ENCODE measurements at regions not wholly inside any gene's neighbourhood (a gene's known extent, or its start where the extent isn't known, plus 50 kb on each side); places are given as distances from the start of the nearest gene placed in this dataset.
"Not testable (repeated sequence)": the region's sequence is repeated elsewhere in the genome, so short reads cannot be mapped to it uniquely, and the experiment has no call there.

GRCh38 chr18:64392202-64392601 is 243.3 kb upstream of the LINC00305 start:
- H3K4me3 Mint-ChIP-seq, result no peak overlapping the region

GRCh38 chr18:64384101-64384500 is 235.2 kb upstream of the LINC00305 start:
- H3K4me1 Mint-ChIP-seq, result no peaks in the 10 kb centered on the region
- H3K9me3 Mint-ChIP-seq, result no peaks in the 10 kb centered on the region
- H3K36me3 Mint-ChIP-seq, result no peaks in the 10 kb centered on the region
- no peak for DNase-seq (ENCODE audit: low spot score in 2 of 2, unreplicated experiment in 2 of 2)
- no peak overlapping the region for H3K27ac Mint-ChIP-seq
- no peaks in the 10 kb centered on the region for H3K27me3 Mint-ChIP-seq (ENCODE audit: low read depth)
- TF ChIP-seq CTCF (IDR thresholded peaks at IDR 0.05; ENCODE audit: unreplicated experiment), result no peak
- H3K4me3 Mint-ChIP-seq, result no peak overlapping the region

More at GRCh38 chr18:64392202-64392601, 243.3 kb upstream of the LINC00305 start:
- Mint-ChIP-seq H3K36me3 (no peaks in the 10 kb centered on the region), H3K27ac (no peak overlapping the region), H3K4me1 (peaks cover 5% of the 10 kb centered on the region), H3K27me3 (ENCODE audit: low read depth) (no peaks in the 10 kb centered on the region), H3K9me3 (no peaks in the 10 kb centered on the region)
- no peak for DNase-seq (ENCODE audit: low spot score in 2 of 2, unreplicated experiment in 2 of 2)
- TF ChIP-seq CTCF (IDR thresholded peaks at IDR 0.05; ENCODE audit: unreplicated experiment), result no peak

- Mint-ChIP-seq H3K4me1 (no peaks in the 10 kb centered on the region), H3K27ac (no peak overlapping the region), H3K27me3 (ENCODE audit: low read depth) (no peaks in the 10 kb centered on the region), H3K36me3 (no peaks in the 10 kb centered on the region), H3K9me3 (peaks cover 9% of the 10 kb centered on the region), H3K4me3 (no peak overlapping the region)
- no peak for TF ChIP-seq CTCF (IDR thresholded peaks at IDR 0.05; ENCODE audit: unreplicated experiment)
- no peak for DNase-seq (ENCODE audit: low spot score in 2 of 2, unreplicated experiment in 2 of 2)
Measured at GRCh38 chr18:64380117-64380516, 231.2 kb upstream of the LINC00305 start.

GRCh38 chr18:64379662-64380061 is 230.8 kb upstream of the LINC00305 start:
- peaks cover 9% of the 10 kb centered on the region for H3K9me3 Mint-ChIP-seq
- TF ChIP-seq CTCF (IDR thresholded peaks at IDR 0.05; ENCODE audit: unreplicated experiment), result no peak
- H3K27me3 Mint-ChIP-seq (ENCODE audit: low read depth), result no peaks in the 10 kb centered on the region
- DNase-seq (ENCODE audit: low spot score in 2 of 2, unreplicated experiment in 2 of 2), result no peak
- no peaks in the 10 kb centered on the region for H3K4me1 Mint-ChIP-seq
- H3K36me3 Mint-ChIP-seq, result no peaks in the 10 kb centered on the region
- H3K4me3 Mint-ChIP-seq, result no peak overlapping the region
- no peak overlapping the region for H3K27ac Mint-ChIP-seq

- Mint-ChIP-seq H3K36me3 (no peaks in the 10 kb centered on the region), H3K4me1 (no peaks in the 10 kb centered on the region), H3K27me3 (ENCODE audit: low read depth) (no peaks in the 10 kb centered on the region), H3K27ac (no peak overlapping the region), H3K4me3 (no peak overlapping the region), H3K9me3 (peaks cover 18% of the 10 kb centered on the region)
- DNase-seq (ENCODE audit: low spot score in 2 of 2, unreplicated experiment in 2 of 2), result no peak
- TF ChIP-seq CTCF (IDR thresholded peaks at IDR 0.05; ENCODE audit: unreplicated experiment), result no peak
Measured at GRCh38 chr18:64377446-64377845, 228.6 kb upstream of the LINC00305 start.

GRCh38 chr18:64372850-64373249 is 224.0 kb upstream of the LINC00305 start:
- DNase-seq (ENCODE audit: low spot score in 2 of 2, unreplicated experiment in 2 of 2), result no peak
- peaks cover 18% of the 10 kb centered on the region for H3K9me3 Mint-ChIP-seq
- no peaks in the 10 kb centered on the region for H3K36me3 Mint-ChIP-seq
- peaks cover 2% of the 10 kb centered on the region for H3K27me3 Mint-ChIP-seq (ENCODE audit: low read depth)
- no peak overlapping the region for H3K4me3 Mint-ChIP-seq
- H3K4me1 Mint-ChIP-seq, result no peaks in the 10 kb centered on the region
- H3K27ac Mint-ChIP-seq, result no peak overlapping the region
- no peak for TF ChIP-seq CTCF (IDR thresholded peaks at IDR 0.05; ENCODE audit: unreplicated experiment)

- DNase-seq (ENCODE audit: low spot score in 2 of 2, unreplicated experiment in 2 of 2); H3K27ac Mint-ChIP-seq; H3K27me3 Mint-ChIP-seq (ENCODE audit: low read depth); H3K36me3 Mint-ChIP-seq; H3K4me1 Mint-ChIP-seq; H3K4me3 Mint-ChIP-seq; H3K9me3 Mint-ChIP-seq: not testable (repeated sequence)
Measured at GRCh38 chr18:64369830-64370440, 221.0 kb upstream of the LINC00305 start.
